ENCODE measurements at regions not wholly inside any gene's neighbourhood (a gene's known extent, or its start where the extent isn't known, plus 50 kb on each side); places are given as distances from the start of the nearest gene placed in this dataset.
A peak's percentile ranks its signal among the peaks of the same experiment; 100 is the strongest.
"Not testable (repeated sequence)": the region's sequence is repeated elsewhere in the genome, so short reads cannot be mapped to it uniquely, and the experiment has no call there.

DNA sequence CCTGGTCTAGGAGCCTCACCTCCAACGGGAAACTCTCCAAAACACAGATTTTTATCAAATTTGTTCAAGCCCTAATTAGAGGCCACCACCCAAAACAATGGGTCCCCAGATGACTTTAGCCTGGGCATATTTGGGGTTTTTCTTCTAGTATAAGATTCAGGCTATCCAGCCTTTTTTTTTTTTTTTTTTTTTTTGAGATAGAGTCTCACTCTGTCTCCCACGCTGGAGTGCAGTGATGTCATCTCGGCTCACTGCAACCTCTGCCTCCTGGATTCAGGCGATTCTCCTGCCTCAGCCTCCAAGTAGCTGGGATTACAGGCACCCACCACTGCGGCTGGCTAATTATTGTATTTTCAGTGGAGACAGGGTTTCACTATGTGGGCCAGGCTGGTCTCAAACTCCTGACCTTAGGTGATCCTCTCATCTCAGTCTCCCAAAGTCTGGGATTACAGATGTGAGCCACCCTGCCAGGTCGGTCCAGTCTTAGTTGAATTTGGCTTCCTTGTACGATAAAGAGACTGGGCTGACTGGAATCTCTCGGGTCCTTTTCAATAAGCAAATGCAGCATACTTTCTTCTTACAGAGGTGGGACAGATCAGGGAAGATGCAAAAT lies 91.4 kb upstream of the KLF6 start:
- in situ Hi-C loops (cut with HindIII; ENCODE audit: low sequenced_read_pairs) = no loop called here

DNA sequence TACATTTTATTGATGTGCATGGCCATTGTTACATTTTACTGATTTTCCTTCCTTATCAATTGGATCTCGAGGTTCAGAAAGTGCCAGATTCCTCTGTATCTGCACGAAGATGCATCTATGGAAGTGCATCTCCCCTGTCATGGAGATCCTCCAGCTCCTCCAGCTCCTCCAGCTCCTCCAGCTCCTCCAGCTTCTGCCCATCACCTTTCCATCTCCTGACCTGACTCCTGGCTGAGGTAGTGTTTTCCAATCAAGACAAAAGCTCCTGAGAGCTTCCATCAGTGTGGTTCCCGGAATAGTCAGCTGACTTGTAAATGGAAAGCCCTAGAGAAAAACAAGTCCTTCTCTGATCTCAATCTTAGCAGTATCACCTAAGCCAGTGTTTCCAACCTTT lies 90.8 kb upstream of the KLF6 start:
- in situ Hi-C loops (cut with HindIII; ENCODE audit: low sequenced_read_pairs) = no loop called here
- DNase-seq (ENCODE audit: low spot score) = no peak

More for the DNA sequence above, 91.4 kb upstream of the KLF6 start:
- no peak for DNase-seq (ENCODE audit: low spot score)

DNA sequence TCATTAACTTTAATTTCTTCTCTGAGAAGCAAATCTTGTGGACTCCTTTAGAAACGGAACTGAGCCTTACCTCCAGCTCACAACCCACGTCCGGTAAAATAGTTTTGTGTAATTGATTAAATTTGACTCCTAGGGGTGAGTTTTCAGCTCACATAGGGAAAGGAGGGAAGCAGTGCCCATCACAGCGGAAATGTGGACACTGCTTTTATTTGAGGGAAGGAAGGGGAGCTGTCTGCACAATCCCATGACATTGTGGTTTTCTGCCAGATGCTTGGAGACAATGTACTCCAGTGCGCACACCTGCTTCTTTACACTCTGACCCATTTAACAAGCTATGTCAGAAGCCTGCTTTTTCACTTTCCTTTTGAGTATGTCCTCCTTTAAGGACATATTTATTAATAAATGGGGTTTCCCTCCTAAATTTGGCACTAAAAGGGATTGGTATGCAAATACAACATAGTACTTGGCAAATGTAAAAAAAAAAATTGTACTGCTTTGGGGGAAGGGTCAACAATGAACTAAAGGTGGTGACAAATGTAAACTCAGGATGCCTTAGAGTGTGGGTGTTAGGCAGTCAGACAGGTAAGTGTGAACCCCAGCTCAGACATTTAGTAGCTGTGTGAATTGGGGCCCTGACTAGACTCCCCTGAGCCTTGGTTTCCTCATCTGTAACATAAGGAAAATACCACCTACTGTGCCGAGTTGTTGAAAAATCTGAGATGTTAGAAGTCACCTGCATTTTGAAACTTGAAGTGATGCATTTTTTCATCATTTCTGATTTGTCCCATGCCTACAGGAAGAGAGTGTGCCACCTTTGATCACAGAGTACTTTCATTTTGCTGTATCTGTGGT lies 90.2 kb upstream of the KLF6 start:
- in situ Hi-C loops (cut with HindIII; ENCODE audit: low sequenced_read_pairs) = no loop called here

DNA sequence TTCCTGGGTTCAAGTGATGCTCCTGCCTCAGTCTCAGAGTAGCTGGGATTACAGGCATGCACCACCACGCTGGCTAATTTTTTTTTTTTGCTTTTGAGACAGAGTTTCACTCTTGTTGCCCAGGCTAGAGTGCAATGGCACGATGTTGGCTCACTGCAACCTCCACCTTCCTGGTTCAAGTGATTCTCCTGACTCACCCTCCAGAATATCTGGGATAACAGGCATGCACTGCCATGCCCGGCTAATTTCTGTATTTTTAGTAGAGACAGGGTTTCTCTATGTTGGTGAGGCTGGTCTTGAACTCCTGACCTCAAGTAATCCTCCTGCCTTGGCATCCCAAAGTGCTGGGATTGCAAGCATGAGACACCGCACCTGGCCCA lies 89.6 kb upstream of the KLF6 start:
- in situ Hi-C loops (cut with HindIII; ENCODE audit: low sequenced_read_pairs); DNase-seq (ENCODE audit: low spot score): not testable (repeated sequence)

More for the DNA sequence above, 90.2 kb upstream of the KLF6 start:
- DNase-seq (ENCODE audit: low spot score) = no peak

DNA sequence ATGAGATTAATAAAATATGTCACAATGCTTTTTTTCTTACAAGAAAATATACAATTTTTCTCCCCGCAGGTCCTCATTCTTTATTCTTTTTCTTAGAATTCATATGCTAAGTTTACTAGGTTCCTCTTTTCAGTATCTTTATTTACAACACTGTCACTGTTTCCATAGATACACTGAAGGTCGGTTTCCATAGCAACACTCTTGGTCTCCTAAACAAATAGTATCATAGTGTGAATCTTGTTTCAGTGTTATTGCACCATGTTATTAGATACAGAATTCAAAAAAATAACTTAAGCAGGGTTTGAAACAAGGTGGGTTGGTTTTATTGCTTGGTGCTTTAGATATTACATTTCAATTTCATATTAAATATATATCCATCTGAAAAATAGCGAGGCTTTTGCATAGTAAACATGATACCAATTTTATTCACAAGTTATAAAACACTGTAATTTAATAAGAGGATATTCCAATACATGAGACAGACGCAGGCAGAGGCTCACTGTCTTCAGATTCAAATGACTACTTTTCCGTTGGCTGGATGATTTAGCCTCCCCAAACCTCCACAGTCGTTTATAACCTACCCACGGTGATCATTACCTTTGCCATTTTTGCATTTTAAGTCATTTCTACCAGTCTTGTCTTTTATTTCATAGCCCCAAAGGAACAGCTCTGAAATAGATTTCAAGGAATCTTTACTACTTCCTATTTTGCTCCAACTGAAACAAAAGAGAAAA lies 88.9 kb upstream of the KLF6 start:
- DNase-seq (ENCODE audit: low spot score) = no peak
- in situ Hi-C loops (cut with HindIII; ENCODE audit: low sequenced_read_pairs) = no loop called here

DNA sequence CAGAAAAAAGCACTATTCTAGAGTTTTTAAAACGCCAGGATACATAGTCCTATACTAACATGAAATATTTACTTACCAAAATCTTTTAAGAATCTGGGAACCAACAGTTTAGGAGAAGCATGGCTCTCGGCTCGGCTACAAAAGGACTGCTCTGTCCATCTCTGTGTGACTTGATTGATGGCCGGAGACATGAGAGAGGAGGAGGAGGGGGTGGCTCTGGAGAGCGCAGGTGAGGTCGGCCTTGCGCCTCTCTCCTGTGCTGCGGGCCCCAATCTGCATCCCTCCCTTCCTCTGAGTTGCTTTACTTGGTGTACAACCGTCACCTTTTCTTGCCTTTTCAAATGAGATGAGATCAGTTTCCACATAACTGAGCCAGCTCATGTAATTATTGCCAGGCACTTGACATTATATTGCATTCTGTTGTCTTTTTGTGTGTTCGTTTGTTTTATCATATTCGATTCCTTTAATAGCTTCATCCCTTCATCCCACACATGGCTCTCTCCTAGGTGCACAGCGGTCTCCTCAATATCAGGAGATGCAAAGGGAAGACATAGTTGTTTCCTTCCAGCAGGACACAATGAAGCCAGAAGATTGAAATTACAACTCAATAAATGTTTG lies 87.8 kb upstream of the KLF6 start:
- DNase-seq (ENCODE audit: low spot score) = no peak
- in situ Hi-C loops (cut with HindIII; ENCODE audit: low sequenced_read_pairs) = no loop called here

DNA sequence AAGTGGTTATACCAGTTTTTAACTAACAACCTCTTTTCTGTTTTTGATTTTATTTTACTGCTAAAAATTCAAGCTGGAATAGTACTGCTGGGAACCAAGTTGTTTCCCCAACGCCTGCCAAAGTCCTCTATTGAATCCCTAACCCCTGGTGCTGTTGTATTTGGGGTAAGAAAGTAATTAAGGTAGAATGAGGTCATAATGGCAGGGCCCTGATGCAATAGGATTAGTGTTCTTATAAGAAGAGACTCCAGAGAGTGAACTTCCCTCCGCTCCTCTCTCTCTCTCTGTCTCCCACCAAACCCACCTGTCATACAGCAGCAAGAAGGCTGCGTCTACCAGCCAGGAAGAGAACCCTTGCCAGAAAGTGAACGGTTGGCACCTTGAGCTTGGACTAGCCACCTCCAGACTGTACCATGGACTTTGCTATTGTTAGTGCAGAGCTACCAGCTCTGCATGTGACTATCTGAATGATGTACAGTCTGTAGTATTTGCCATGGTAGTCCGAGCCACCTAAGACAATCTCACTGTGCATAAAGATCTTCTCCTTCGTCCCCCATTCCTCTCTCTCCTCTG lies 86.5 kb upstream of the KLF6 start:
- in situ Hi-C loops (cut with HindIII; ENCODE audit: low sequenced_read_pairs) = no loop called here
- no peak for DNase-seq (ENCODE audit: low spot score)

DNA sequence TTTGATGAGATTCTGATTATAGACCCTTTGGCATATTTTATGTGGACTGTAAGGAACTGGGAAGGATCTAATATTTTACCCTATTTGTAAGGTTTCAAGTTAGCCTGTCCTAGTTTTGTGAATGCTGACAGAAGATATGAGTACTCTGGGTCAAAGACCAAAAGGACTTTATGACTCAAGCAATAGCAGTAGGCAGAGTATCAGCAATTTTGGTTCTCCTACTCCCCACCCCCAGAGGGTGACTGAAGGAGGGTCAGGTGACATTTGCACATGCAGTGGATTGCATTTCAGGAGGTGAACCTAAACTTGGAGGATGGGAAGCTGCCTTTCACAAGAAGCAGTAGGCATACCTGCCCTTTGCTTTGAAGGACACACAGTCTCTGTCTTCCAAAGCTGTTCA lies 84.0 kb upstream of the KLF6 start:
- no peak for DNase-seq (ENCODE audit: low spot score)
- in situ Hi-C loops (cut with HindIII; ENCODE audit: low sequenced_read_pairs) = no loop called here

DNA sequence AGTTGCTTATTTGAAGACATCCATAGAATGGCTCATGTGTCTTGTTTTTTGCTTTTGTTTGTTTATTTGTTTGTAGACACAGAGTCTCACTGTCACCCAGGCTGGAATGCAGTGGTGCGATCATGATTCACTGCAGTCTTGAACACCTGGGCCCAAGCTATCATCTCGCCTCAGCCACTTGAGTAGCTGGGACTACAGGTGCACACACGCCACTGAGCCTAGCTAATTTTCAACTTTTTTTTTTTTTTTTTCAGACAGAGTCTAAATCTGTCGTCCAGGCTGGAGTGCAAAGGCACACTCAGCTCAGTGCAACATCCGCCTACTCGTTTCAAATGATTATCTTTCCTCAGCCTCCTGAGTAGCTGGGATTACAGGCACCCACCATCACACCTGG lies 83.3 kb upstream of the KLF6 start:
- in situ Hi-C loops (cut with HindIII; ENCODE audit: low sequenced_read_pairs) = no loop called here
- no peak for DNase-seq (ENCODE audit: low spot score)

DNA sequence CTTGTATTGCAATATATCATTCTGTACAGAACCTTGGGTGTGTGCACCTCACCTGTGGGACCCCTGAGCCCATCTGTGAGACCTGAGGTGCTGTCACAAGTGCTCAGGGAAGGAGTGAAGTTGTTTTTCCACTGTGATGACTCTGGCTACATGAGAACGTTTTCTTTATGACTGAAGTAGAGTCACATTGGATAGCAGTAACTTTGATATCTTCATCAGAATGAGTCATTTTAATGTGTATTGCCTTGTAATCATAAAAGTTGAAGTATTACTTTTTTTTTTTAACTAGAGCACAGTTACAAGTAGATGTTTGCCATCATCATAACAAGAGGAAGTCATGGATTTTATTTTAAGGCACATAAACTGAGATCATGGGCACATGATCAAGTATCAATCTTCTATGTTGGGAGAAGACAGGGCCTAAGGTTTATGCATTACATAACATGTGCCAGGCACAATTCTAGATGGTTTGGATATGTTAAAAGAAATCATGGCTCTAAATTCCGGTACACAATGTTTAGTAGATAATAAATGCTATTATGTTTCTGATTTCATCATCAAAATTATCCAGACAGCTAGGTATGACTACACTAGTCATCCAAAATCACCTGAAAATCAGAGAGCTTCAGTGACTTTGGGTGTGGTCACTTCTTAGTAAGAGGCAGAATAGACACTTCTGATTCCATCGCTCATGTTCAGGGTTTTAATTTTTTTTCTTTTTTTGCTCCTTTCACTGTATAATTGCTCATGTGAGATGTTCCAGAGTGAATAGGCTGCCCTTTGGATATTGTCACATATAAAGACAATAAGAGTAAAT lies 82.7 kb upstream of the KLF6 start:
- DNase-seq (ENCODE audit: low spot score) = no peak
- in situ Hi-C loops (cut with HindIII; ENCODE audit: low sequenced_read_pairs) = no loop called here

DNA sequence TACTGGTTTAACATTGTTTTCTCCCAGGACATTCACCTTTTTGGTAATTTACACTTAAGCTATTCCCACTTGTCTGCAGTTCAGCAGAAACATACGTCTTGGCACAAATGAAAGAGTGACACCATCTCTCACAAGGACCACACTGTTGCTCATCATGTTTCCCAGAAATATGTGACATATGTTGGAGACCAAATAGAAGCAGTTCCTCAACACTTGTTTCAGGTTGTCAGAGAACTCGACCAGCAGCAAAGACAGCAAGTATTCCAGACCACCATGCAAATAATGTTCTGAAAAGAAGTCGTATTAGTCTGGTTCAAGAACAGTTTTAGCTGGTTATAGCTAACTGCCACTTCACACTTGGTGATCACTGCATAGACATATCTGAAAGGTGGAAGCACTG lies 81.3 kb upstream of the KLF6 start:
- in situ Hi-C loops (cut with HindIII; ENCODE audit: low sequenced_read_pairs) = no loop called here
- DNase-seq (ENCODE audit: low spot score) = no peak

DNA sequence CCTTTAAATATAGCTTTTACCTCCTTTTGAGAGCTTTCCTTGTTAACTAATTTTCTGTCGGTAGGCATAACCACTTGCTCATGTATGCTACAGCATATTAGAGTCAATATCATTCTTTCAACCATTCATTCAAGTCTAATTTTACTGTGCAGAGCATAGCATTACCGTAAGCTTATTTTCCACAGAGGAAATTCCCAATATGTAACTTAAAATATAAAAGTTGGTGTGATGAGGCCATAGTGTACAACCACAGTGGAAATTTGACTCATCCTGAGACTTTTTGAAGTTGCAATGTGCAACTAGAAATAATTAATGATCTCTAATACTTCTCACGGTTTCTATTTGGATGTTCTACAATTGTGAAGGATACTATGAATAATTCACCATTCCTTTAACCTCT lies 80.6 kb upstream of the KLF6 start:
- in situ Hi-C loops (cut with HindIII; ENCODE audit: low sequenced_read_pairs) = no loop called here
- DNase-seq (ENCODE audit: low spot score) = no peak

DNA sequence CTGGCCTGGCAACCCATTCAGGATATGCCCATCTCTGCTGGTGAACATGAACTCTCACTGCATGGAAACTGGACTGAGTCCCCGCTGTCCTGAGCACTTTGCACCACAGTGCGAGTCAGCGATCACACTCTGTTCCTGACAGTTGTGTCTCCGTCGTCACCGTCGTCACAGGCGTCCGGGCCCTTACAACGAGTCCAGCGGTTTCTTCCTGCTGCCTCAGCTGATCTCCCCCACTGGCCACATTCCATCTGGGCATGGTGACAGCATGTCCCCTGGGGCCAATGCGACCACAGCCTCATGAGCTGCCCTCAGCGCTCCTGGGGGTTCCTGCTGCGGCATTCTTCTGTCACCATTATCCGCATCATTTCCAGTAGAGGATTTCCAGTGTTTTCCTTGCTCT lies 76.8 kb upstream of the KLF6 start:
- in situ Hi-C loops (cut with HindIII; ENCODE audit: low sequenced_read_pairs) = no loop called here
- no peak for DNase-seq (ENCODE audit: low spot score)

DNA sequence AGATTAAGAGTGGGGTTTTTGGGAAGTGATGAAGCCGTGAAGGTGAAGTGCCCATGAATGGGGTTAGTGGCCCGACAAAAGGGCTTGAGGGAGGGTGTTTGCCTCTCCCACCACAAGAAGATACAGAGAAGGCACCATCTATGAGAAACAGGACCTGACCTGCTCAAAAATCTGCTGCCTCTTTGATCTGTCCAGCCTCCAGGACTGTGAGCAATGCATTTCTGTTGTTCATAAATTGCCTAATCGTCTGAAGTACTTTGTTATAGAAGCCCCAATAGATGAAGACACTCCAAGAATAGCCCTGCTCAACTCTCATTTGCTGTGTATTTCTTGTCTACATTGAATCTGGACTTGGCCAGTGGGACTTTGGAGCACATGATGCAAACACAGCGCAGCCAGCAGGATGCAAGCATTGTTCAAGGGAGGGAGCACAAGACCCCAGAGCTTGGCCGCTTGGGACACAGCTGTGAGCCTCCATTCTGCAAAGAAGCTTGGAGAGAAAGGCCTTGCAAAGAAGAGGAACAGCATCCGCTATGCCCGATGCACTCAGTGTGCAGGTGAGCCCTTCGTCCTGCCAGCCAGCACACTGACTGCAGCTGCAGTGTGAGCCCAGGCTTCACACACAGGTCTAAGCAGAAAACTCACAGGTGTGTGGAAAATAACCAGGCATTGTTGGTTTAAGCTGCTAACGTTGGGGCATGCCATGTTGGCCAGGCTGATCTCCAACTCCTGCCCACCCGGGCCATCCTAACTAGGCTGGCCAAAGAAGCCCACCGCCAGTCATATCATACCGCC lies 73.2 kb upstream of the KLF6 start:
- in situ Hi-C loops (cut with HindIII; ENCODE audit: low sequenced_read_pairs) = no loop called here
- DNase-seq (ENCODE audit: low spot score) = no peak

DNA sequence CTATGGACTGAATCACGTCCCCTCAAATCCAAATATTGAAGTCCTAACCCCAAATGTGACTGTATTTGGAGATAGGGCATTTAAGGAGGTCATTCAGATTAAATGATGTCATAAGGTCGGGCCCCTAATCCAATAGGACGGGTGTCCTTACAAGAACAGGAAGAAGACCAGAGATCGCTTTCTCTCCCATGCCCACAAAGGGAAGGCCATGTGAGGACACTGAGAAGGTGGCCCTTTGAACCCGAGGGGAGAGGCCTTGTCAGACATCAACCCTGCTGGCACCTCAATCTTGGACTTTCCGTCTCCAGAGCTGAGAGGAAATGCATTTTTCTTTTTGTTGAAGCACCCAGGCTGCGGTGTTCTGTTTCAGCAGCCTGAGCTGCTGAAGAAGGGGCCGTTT lies 72.3 kb upstream of the KLF6 start:
- in situ Hi-C loops (cut with HindIII; ENCODE audit: low sequenced_read_pairs) = no loop called here
- no peak for DNase-seq (ENCODE audit: low spot score)

DNA sequence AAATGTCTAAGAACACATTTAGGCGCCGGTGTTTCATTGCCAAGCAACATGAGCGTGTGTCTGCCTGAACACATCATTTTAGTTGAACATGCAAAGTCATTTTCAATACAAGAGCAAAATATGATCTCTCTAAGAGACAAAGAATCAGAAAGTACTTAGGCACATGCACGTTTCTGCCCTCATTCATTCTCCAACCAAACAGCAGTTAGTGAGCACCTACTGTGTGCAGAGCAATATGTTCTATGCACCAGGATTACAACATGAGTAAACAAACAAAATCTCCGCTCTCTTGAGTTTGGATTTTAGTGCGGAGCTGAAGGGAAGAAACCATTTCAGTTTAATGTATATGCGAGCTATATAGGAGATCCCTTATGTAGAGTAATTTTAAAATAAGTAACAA lies 71.6 kb upstream of the KLF6 start:
- DNase-seq (ENCODE audit: low spot score) = no peak
- in situ Hi-C loops (cut with HindIII; ENCODE audit: low sequenced_read_pairs) = no loop called here

DNA sequence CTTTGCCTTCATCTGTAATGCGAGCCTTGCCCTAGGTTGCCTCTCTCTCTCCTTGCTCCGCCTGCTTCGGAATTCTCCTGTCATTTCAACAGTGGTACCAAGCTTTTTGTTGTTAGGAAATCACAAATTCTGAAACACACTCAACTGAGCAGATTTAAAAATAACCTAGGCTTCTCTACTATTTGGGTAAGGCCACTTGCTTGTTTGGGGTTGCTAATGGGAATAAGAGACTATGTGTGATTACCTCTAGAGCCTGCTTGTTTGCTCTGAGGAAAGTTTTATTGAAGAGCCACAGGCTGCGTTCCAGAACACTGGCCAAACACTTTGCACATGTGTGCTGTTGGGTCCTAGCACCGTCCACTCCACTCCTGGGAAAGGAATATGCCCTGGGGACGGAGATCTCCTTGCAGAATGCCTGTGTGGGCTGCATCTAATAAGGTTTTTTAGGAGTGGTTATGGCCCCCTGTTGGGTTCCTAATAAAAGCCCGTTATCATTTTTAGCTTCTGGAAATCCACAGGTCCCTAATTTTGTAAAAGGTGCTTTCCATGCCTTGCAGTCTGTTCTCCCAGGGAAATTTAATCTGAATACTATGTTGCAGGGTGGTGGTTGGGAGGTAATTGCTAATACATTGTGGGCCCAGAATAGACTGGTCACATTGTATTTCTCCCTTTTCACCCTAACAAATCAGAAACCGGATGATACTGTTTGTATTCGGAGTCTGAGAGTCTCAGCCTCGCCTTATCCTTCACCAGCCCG lies 68.7 kb upstream of the KLF6 start:
- peak; percentile 14 for DNase-seq (ENCODE audit: low spot score)
- in situ Hi-C loops (cut with HindIII; ENCODE audit: low sequenced_read_pairs) = no loop called here

Measured in G401 (cell line).